Occipital lobe (tissue), 1 donor: ENCODE measurements at regions not wholly inside any gene's neighbourhood (a gene's known extent, or its start where the extent isn't known, plus 50 kb on each side); places are given as distances from the start of the nearest gene placed in this dataset.
"Not testable (repeated sequence)": the region's sequence is repeated elsewhere in the genome, so short reads cannot be mapped to it uniquely, and the experiment has no call there.

Experiments
- DNase-seq: peaks from one replicate; lab custom pipeline; 2025; lab: John Stamatoyannopoulos, UW

DNA sequence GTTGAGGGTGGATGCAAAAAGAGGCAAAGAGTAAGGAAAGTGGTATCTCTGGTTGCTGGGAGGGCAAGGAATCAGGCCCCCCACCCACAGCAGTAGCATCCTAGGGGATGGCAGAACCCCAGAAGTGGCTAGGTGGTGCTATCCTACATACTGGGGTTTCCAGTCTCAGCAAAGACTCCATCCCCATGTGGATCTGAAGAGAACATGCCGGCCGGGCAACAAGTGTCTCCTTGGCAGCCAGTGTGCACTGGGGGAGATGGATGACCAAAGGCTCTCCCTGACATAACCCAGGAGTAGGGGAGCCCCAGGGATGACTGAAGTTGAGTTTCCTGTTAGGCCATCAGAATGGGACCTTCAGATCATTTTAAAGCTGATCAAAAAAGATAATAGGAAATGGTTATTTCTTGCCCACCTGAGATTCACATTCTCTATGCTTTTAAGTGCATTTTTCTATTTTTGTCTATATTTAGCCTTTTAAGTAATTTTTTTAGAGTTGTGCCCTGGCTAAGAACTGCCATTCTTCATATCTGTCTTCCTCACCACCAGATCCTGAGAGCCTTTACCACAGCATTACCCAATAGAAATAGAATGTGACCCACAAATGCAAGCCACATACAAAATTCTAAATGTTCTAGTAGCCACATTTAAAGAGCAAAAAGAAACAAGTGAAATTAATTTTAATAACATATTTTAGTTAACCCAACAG lies 78.7 kb upstream of the SMIM23 start:
- no peak for DNase-seq

DNA sequence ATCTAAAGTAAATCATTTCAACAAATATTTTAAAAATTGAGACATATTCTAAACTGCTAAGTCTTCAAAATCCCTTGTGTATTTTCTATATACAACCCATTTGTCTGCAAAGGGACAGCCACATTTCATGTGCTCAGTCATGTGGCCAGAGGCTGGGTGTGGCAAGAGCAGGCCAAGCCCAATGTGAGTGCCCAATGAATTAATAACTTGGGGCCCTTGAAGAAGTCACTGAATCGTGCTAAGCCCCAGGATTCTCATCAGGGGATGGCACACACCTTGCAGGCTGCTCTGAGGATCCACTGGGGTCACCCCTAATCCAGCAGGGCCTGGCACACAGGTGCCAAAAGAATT lies 78.2 kb upstream of the SMIM23 start:
- no peak for DNase-seq

DNA sequence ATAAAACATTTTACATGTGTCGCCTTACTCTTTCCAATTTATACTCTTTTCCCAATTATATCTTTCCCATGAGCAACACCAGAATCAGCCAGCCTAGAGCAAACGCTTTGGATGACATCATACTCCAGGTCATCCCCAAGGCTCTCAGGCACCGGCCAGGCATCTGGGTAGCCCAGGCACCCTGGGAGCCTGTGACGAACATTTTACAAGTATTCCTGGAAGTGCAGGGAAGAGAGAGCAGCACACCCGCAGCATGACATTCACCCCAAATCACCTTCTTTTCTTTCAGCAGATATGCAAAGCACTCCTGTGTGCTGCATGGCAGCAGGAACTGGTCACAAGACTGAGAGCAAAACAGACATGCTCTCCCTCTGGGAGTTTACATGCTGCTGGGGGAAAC lies 75.7 kb upstream of the SMIM23 start:
- no peak for DNase-seq

DNA sequence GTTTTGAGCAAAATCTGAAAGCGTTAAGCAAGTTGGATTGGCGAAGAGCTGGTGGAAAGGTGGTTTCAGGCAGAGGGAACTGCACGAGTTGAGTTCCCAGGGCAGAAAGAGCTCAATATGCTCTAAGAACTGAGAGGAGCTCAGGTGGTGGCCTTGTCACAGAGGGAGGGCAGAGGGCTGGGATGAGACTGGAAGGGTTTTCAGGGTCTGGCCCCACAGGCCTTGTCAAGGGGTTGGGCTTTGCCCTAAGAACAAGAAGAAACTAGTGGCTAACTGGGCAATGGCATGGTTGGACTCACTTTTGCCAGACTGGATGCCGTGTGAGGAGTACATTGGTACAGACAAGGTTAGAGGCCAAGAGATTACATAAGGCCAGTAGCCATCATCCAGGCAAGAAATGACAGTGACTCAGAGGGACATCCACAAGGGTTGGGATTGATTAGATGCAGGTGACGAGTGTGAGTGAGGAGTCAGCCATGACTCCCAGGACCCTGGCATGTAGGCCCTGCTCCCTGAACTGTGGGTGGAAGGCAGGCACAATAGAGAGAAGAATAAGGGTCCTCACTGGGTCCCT lies 75.1 kb upstream of the SMIM23 start:
- no peak for DNase-seq

DNA sequence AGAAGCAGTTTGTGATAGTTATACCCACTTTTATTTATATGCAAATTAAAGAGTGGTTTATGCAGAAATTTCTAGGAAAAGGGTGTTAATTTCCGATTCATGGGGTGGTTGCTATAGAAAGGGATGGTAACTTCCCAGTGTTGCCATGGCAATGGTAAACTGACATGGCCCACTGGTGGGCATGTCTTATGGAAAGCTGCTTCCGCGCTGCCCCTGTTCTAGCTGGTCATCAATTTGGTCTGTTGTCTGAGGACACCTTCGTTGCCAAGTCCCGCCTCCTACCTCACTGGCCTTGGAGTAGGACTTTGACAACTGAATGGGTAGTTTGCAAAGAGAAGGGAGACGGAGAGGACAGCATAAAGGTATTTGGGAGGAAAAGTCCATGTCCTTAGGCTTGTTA lies 74.0 kb upstream of the SMIM23 start:
- DNase-seq = no peak

DNA sequence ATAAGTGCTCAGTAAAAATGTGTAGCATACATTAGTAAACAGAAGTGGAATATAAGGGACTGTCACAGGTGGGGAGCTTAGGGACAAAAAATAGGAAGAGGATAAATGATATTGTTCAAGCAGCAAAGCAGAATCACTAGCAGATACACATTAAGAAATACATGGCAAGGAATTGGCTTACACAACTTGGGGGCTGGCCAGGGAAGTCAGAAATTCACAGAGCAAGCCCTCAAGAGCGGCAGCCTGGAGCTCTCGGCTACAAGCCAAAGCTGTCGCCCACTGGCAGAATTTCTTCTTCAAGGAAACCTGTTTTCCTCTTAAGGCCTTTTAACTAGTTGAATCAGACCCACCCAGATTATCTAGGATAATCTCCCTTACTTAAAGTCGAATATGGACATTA lies 73.0 kb upstream of the SMIM23 start:
- DNase-seq = no peak

DNA sequence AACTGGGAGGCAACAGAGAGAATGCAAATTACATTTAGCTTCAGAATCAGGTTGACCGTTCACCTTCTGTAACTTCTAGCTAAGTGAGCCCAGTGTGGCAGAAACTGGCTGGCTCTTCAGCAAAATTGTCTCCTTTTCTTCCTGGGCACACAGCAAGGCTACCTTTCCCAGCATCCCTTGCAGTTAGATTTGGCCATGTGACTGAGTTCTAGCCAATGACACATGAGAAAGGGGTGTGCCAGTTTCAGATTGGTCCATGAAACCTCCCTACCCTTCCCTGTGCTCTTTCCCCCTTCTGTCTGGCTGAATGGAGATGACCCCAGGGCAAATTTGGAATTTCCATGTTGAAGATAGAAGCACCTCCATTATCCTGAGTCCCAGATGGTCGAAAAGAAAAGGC lies 72.5 kb upstream of the SMIM23 start:
- DNase-seq = no peak

DNA sequence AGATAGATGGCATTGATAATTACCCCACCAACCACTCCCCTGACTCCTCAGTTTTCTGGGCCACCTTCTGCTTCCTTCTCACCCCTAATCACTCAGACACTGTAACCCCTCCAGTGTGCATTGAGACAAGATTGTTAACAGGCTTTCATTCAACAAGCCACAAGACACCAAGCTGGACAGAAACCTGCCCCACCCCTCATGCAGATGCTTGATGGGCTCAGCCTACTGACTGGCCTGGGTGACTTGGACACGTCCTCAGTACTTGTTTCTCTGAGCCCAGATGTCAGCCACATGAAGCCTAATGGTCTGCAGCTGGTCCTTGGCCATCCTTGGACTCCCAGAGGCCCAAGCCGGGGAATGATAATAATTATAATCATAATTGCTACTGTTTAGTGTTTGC lies 71.4 kb upstream of the SMIM23 start:
- no peak for DNase-seq

DNA sequence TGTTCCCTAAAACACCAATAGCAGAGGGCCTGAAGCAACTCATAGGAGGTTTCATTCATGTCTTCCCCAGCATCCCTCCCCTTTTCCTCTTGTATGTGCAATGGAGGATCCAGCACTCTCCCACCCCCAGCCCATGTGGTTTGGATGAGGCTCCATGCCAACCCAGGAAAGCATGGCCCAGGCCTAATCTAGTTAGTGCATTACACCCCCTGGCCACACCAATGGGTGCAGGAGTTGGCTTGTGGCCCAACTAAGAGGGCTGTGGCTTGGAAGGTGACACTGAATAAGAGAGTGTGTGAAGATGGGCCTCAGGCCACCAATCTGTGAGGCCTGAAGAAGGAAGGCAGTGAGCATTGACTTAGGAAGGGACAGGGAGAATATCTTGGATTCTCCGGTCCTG lies 70.8 kb upstream of the SMIM23 start:
- DNase-seq = no peak

DNA sequence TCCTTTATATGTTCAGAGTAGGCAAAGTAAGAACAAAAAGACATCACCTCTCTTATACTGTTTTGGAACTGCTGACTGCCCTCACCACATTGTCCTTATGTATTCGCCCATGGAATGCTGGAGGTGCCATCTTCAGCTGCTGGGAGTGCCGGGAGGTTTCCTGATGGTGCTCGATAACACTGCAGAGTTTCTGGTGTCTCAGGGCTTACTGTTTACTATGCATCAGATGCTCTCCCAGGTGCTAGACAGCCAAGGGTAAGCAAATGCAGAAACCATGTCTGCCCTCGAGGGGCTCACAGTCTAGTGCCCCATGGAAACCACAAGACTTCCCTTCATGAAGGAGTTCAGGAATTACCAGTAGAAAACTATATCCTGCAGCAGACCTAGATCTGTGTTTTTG lies 70.1 kb upstream of the SMIM23 start:
- DNase-seq = no peak

DNA sequence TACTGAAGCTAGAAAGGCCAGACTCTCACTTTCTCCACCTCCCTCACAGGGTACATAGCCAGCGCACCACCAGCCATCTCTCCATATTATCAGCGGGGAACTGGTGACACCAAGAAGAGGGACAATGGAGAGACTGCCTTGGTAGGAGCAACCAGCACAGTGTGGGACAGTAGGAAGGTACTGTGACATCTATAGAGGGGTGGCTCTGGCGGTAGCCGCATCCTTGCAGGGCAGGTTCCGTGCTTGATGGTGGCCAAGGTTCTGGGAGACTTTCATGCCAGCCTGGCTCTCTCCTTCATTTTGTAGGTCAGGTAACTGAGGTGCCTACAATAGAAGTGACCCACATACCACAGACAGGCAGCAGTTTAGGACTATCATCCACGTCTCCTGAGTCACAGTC lies 65.5 kb upstream of the SMIM23 start:
- DNase-seq = no peak

DNA sequence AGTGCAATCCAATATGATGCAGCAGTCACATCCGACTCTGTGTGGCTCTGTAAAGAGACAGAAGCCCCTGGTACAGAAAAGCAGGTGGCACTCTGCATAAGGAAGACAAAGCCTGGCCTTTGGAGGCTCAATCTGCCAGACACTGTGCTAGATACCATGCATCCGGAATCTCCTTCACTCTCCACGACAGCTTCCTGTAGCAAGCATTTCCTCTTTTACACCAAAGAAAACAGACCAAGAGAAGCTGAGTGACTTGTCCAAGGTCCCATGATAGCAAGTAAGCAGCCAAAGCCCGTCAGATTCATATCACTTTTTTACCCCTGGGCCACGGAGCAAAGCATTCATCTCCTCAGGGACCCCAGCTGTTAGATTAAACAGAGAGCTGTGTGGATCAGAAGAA lies 64.2 kb upstream of the SMIM23 start:
- no peak for DNase-seq

DNA sequence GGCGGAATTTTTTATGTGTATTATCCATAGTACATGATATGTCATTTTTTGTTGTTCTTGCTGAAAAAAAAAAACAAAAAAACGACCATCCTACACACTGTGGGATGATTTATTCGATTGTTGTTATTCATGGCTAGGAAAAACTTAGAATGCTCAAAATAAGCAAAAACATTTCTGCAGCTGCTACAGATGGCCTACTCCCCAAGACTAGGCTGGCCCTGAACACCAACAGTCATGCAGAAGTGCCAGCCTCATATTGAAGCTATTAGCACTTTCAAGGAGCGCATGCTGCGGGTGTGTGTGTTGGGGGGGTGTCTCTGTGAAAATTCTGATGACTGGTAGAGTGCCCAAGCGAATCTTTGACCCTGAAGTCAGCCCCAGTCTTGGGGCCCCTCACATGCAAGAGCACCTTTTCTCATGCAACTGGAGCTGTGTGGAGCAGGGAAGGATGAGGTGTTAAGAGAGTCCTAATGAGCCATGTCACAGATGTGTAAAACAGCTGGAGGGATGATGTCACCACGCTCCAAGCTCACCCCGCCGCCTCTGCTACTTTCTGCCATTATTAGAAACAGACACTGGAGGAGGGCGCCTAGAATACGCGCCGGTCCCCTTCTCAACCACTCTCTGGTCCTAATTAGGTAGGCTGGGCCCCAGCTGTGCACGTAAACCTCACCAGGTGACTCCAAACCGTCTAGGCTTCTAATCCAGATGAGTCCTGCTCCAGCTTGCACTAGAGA lies 61.0 kb upstream of the SMIM23 start:
- no peak for DNase-seq

DNA sequence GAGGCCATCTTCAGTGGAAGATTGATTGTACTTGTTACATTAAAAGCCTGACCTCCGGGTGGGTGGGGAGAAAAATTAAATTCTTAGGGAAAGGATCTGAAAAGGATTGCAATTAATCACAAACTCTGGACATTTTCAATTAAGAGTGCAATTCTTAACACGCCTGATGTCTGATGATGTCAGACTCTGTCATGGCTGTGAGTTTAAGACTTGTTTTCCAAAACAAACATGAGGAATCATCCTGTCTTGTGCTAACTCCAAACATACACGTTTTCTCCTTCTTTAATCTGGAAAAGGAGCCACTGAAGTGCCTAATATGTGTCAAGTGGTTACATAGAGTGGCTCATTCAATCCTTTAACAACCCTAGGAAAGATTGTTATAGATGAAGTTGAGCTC lies 60.4 kb upstream of the SMIM23 start:
- DNase-seq = no peak

DNA sequence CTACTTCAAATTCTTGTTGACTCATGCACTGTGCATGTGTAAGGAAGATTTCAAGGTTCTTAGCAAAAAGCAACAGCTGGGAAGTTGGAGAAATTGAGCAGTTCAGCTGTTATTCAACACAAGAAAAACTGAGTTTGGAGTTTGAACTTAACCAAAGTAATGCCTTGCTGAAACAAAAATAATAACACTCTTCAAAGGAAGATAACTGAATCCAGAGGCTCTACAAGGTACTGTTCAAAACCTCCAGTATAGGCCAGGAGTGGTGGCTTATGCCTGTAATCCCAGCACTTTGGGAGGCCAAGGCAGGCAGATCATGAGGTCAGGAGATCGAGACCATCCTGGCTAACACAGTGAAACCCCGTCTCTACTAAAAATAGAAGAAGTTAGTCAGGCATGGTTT lies 58.8 kb upstream of the SMIM23 start:
- DNase-seq = not testable (repeated sequence)

DNA sequence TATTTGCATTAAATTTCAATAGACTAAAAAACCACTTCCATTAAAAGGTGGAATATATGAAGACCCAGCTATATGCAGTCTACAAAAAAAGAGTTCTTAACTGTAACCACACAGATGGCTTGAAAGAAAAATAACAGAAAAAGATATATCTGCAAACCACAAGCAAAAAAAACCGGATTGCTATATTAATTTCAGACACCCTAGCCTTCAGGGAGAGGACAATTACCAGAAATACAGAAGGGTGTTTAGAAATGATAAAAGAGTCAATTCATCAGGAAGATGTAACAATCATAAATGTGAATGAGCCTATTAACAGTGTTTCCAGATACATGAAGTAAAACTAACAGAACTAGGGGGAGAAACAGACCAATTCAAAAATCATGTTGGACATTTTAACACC lies 56.9 kb upstream of the SMIM23 start:
- DNase-seq = no peak
